NB4 (cell line): ENCODE measurements at regions not wholly inside any gene's neighbourhood (a gene's known extent, or its start where the extent isn't known, plus 50 kb on each side); places are given as distances from the start of the nearest gene placed in this dataset.
A peak's percentile ranks its signal among the peaks of the same experiment; 100 is the strongest.

Source experiments
- MYC ChIP-seq: IDR thresholded peaks from 2 replicates; pipeline ENCODE4 v1.6.1; 2011; ENCODE audit warnings: low read depth, low read length
- POLR2A ChIP-seq: IDR thresholded peaks from 2 replicates; pipeline ENCODE4 v1.6.1; 2011; ENCODE audit warnings: mild to moderate bottlenecking; ENCODE audit not compliant: insufficient read length; ENCODE audit errors: extremely low read depth
- TF ChIP-seq, protein P1 (sequence below): IDR thresholded peaks from one replicate; pipeline ENCODE4 v1.5.1; 2012; ENCODE audit warnings: low read depth, low read length
- TF ChIP-seq, protein P2 (sequence below): IDR thresholded peaks from 2 replicates; pipeline ENCODE4 v1.6.1; 2011; ENCODE audit warnings: low read depth, low read length

- TF ChIP-seq, protein P1, sequence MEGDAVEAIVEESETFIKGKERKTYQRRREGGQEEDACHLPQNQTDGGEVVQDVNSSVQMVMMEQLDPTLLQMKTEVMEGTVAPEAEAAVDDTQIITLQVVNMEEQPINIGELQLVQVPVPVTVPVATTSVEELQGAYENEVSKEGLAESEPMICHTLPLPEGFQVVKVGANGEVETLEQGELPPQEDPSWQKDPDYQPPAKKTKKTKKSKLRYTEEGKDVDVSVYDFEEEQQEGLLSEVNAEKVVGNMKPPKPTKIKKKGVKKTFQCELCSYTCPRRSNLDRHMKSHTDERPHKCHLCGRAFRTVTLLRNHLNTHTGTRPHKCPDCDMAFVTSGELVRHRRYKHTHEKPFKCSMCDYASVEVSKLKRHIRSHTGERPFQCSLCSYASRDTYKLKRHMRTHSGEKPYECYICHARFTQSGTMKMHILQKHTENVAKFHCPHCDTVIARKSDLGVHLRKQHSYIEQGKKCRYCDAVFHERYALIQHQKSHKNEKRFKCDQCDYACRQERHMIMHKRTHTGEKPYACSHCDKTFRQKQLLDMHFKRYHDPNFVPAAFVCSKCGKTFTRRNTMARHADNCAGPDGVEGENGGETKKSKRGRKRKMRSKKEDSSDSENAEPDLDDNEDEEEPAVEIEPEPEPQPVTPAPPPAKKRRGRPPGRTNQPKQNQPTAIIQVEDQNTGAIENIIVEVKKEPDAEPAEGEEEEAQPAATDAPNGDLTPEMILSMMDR: peak; percentile 89
- TF ChIP-seq POLR2A (no peak), MYC (no peak)
- TF ChIP-seq, protein P2, sequence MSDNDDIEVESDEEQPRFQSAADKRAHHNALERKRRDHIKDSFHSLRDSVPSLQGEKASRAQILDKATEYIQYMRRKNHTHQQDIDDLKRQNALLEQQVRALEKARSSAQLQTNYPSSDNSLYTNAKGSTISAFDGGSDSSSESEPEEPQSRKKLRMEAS: no peak
These were observed 355.1 kb downstream of the NPHP4 start for GRCh38 chr1:5637171-5637570.
